ENCODE measurements at regions not wholly inside any gene's neighbourhood (a gene's known extent, or its start where the extent isn't known, plus 50 kb on each side); places are given as distances from the start of the nearest gene placed in this dataset.

GRCh38 chr11:112643416-112643815, 317.8 kb upstream of the NCAM1 start:
- no peak for DNase-seq (ENCODE audit: low read depth, low spot score)

GRCh38 chr11:112644410-112645131, 316.6 kb upstream of the NCAM1 start:
- DNase-seq (ENCODE audit: low read depth, low spot score) = no peak

- no peak for DNase-seq (ENCODE audit: low read depth, low spot score)
Measured at GRCh38 chr11:112649856-112650255, 311.4 kb upstream of the NCAM1 start.

GRCh38 chr11:112650527-112650926, 310.7 kb upstream of the NCAM1 start:
- no peak for DNase-seq (ENCODE audit: low read depth, low spot score)

- no peak for DNase-seq (ENCODE audit: low read depth, low spot score)
Measured at GRCh38 chr11:112651386-112651785, 309.8 kb upstream of the NCAM1 start.

GRCh38 chr11:112652786-112653390, 308.3 kb upstream of the NCAM1 start:
- DNase-seq (ENCODE audit: low read depth, low spot score) = peak; percentile 47

GRCh38 chr11:112655371-112655770, 305.8 kb upstream of the NCAM1 start:
- peak; percentile 61 for DNase-seq (ENCODE audit: low read depth, low spot score)

GRCh38 chr11:112656772-112657428, 304.3 kb upstream of the NCAM1 start:
- DNase-seq (ENCODE audit: low read depth, low spot score) = peak; percentile 70

GRCh38 chr11:112658431-112658878, 302.8 kb upstream of the NCAM1 start:
- peak; percentile 27 for DNase-seq (ENCODE audit: low read depth, low spot score)

- DNase-seq (ENCODE audit: low read depth, low spot score) = no peak
Measured at GRCh38 chr11:112661146-112661545, 300.1 kb upstream of the NCAM1 start.

- DNase-seq (ENCODE audit: low read depth, low spot score) = no peak
Measured at GRCh38 chr11:112661571-112661970, 299.6 kb upstream of the NCAM1 start.

- DNase-seq (ENCODE audit: low read depth, low spot score) = no peak
Measured at GRCh38 chr11:112662554-112662953, 298.7 kb upstream of the NCAM1 start.

- no peak for DNase-seq (ENCODE audit: low read depth, low spot score)
Measured at GRCh38 chr11:112663947-112664634, 297.1 kb upstream of the NCAM1 start.

GRCh38 chr11:112665291-112665690, 295.9 kb upstream of the NCAM1 start:
- no peak for DNase-seq (ENCODE audit: low read depth, low spot score)

- DNase-seq (ENCODE audit: low read depth, low spot score) = no peak
Measured at GRCh38 chr11:112666253-112666652, 295.0 kb upstream of the NCAM1 start.

- no peak for DNase-seq (ENCODE audit: low read depth, low spot score)
Measured at GRCh38 chr11:112670806-112671570, 290.2 kb upstream of the NCAM1 start.

GRCh38 chr11:112673401-112673800, 287.8 kb upstream of the NCAM1 start:
- peak; percentile 51 for DNase-seq (ENCODE audit: low read depth, low spot score)

GRCh38 chr11:112685111-112685510, 276.1 kb upstream of the NCAM1 start:
- peak; percentile 7 for DNase-seq (ENCODE audit: low read depth, low spot score)

- no peak for DNase-seq (ENCODE audit: low read depth, low spot score)
Measured at GRCh38 chr11:112689851-112690250, 271.4 kb upstream of the NCAM1 start.

GRCh38 chr11:112693781-112694180, 267.4 kb upstream of the NCAM1 start:
- DNase-seq (ENCODE audit: low read depth, low spot score) = no peak

- DNase-seq (ENCODE audit: low read depth, low spot score) = no peak
Measured at GRCh38 chr11:112694245-112694644, 267.0 kb upstream of the NCAM1 start.
